Neural progenitor cell (in vitro differentiated cells): ENCODE measurements at regions not wholly inside any gene's neighbourhood (a gene's known extent, or its start where the extent isn't known, plus 50 kb on each side); places are given as distances from the start of the nearest gene placed in this dataset.

Experiments used
- DNase-seq: peaks from one replicate; pipeline ENCODE4 v3.0.0-alpha.2; 2016; ENCODE audit warnings: low spot score
- H2AFZ ChIP-seq: fragments of 200-600 bp; sonication (generic); replicated peaks from 2 replicates; pipeline ENCODE4 v1.6.1; 2016; ENCODE audit warnings: antibody characterized with exemption
- H3F3A ChIP-seq: fragments of 200-600 bp; sonication (generic); 2 replicates; pipeline ENCODE4 v1.6.1; 2016; ENCODE audit warnings: antibody characterized with exemption, low read depth
- H3K27ac ChIP-seq: fragments of 200-600 bp; sonication (generic); 2 replicates; pipeline ENCODE4 v1.5.1; 2016; ENCODE audit warnings: mild to moderate bottlenecking
- H3K27me3 ChIP-seq: fragments of 200-600 bp; sonication (generic); 2 replicates; pipeline ENCODE4 v1.6.1; 2016; ENCODE audit warnings: mild to moderate bottlenecking, moderate library complexity
- H3K36me3 ChIP-seq: fragments of 200-600 bp; sonication (generic); 2 replicates; pipeline ENCODE4 v1.5.1; 2016
- H3K4me1 ChIP-seq: fragments of 200-600 bp; sonication (generic); 2 replicates; pipeline ENCODE4 v1.6.1; 2016; ENCODE audit warnings: mixed run types
- H3K4me2 ChIP-seq: fragments of 200-600 bp; sonication (generic); 2 replicates; pipeline ENCODE4 v1.6.1; 2016
- H3K4me3 ChIP-seq: fragments of 200-600 bp; sonication (generic); 2 replicates; pipeline ENCODE4 v1.5.1; 2016
- H3K79me2 ChIP-seq: fragments of 200-600 bp; sonication (generic); 2 replicates; pipeline ENCODE4 v1.6.1; 2016; ENCODE audit warnings: low read depth
- H3K9ac ChIP-seq: fragments of 200-600 bp; sonication (generic); 2 replicates; pipeline ENCODE4 v1.6.1; 2016
- H3K9me3 ChIP-seq: fragments of 200-600 bp; sonication (generic); 2 replicates; pipeline ENCODE4 v1.5.1; 2016; ENCODE audit warnings: low read depth
- H4K20me1 ChIP-seq: fragments of 200-600 bp; sonication (generic); 2 replicates; pipeline ENCODE4 v1.6.1; 2016; ENCODE audit warnings: low read depth
- H3K27ac Mint-ChIP-seq: 3 replicates; pipeline ENCODE4 v1.8.0; 2021; ENCODE audit warnings: mixed read lengths
- H3K27me3 Mint-ChIP-seq: 2 replicates; pipeline ENCODE4 v1.8.0; 2022; ENCODE audit warnings: low read depth, mild to moderate bottlenecking, inconsistent platforms, moderate library complexity, mixed read lengths; ENCODE audit not compliant: insufficient read depth
- H3K36me3 Mint-ChIP-seq: 3 replicates; pipeline ENCODE4 v1.8.0; 2021; ENCODE audit warnings: mixed read lengths
- H3K4me1 Mint-ChIP-seq: 3 replicates; pipeline ENCODE4 v1.8.0; 2021; ENCODE audit warnings: mixed read lengths
- H3K4me3 Mint-ChIP-seq: 3 replicates; pipeline ENCODE4 v1.8.0; 2021; ENCODE audit warnings: mild to moderate bottlenecking, moderate library complexity, mixed read lengths
- H3K9me3 Mint-ChIP-seq: 3 replicates; pipeline ENCODE4 v1.8.0; 2020; ENCODE audit warnings: mixed read lengths
- EZH2 ChIP-seq: fragments of 200-600 bp; sonication (generic); IDR thresholded peaks from 2 replicates; pipeline ENCODE4 v1.6.1; 2017; ENCODE audit warnings: antibody characterized with exemption, mild to moderate bottlenecking, moderate library complexity
- EZH2phosphoT487 ChIP-seq: fragments of 200-600 bp; sonication (generic); IDR thresholded peaks from 2 replicates; pipeline ENCODE4 v1.6.1; 2017; ENCODE audit warnings: antibody characterized with exemption
- TF ChIP-seq, protein P1 (sequence below): fragments of 200-600 bp; sonication (generic); IDR thresholded peaks from 2 replicates; pipeline ENCODE4 v1.5.1; 2017; ENCODE audit warnings: antibody characterized with exemption, mild to moderate bottlenecking

DNA sequence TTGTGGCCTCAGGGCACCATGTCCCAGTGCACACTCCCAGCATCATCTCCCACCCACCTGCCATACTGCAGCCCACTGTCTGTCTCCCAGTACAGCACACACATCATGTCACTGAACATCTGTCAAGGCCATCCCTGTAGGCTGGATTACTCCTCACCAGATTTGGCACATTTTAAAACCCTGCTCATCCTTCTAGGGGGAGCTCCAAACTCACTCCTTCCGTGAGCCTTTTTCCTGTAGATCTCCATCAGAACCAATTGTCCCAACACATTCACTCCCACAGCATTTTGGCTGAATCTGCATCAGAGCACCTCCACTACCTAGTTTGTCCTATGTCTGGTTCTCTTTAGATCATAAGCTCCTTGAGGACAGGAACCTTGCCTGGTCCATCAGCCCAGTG, 58.6 kb upstream of the GRIK3 start:
- Histone ChIP-seq H3K4me3 (no peak overlapping the region), H3K4me1 (peaks cover 5% of the 10 kb centered on the region), H3K27me3 (peaks cover 6% of the 10 kb centered on the region), H3K36me3 (no peaks in the 10 kb centered on the region), H3F3A (no peaks in the 10 kb centered on the region), H3K4me2 (no peak overlapping the region), H3K27ac (no peak overlapping the region), H3K9me3 (no peaks in the 10 kb centered on the region), H4K20me1 (no peaks in the 10 kb centered on the region), H3K9ac (no peak overlapping the region), H2AFZ (no peak overlapping the region), H3K79me2 (no peaks in the 10 kb centered on the region)
- Mint-ChIP-seq H3K36me3 (no peaks in the 10 kb centered on the region), H3K9me3 (no peaks in the 10 kb centered on the region), H3K27ac (no peak overlapping the region), H3K27me3 (peaks cover 14% of the 10 kb centered on the region), H3K4me1 (peaks cover 14% of the 10 kb centered on the region), H3K4me3 (no peak overlapping the region)
- TF ChIP-seq, protein P1, sequence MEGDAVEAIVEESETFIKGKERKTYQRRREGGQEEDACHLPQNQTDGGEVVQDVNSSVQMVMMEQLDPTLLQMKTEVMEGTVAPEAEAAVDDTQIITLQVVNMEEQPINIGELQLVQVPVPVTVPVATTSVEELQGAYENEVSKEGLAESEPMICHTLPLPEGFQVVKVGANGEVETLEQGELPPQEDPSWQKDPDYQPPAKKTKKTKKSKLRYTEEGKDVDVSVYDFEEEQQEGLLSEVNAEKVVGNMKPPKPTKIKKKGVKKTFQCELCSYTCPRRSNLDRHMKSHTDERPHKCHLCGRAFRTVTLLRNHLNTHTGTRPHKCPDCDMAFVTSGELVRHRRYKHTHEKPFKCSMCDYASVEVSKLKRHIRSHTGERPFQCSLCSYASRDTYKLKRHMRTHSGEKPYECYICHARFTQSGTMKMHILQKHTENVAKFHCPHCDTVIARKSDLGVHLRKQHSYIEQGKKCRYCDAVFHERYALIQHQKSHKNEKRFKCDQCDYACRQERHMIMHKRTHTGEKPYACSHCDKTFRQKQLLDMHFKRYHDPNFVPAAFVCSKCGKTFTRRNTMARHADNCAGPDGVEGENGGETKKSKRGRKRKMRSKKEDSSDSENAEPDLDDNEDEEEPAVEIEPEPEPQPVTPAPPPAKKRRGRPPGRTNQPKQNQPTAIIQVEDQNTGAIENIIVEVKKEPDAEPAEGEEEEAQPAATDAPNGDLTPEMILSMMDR: no peak
- TF ChIP-seq EZH2: no peak
- no peak for TF ChIP-seq EZH2phosphoT487
- DNase-seq: no peak

DNA sequence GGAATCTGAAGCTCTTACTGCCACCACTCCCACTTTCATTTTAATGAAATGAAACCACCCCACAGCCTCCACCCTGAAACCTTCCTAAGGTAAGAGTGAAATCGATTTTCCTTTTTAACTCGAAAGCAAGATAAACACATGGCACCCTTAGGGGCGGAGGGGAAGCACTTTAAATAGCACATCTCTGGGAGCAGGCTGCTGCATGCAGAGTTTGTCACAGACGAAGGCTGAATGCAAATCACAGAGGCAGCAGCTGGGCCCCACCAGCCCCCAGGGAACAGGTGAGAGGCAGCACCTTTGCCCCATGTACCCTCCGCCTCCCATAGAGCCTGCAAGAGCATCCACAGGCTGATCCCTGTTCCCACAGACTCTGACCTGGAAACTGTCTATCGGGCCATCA, 60.0 kb upstream of the GRIK3 start:
- no peaks in the 10 kb centered on the region for H4K20me1 ChIP-seq
- H3K4me3 ChIP-seq: no peak overlapping the region
- H3K9me3 Mint-ChIP-seq: no peaks in the 10 kb centered on the region
- no peaks in the 10 kb centered on the region for H3K36me3 Mint-ChIP-seq
- no peak overlapping the region for H3K27ac ChIP-seq
- no peaks in the 10 kb centered on the region for H3F3A ChIP-seq
- DNase-seq: no peak
- H2AFZ ChIP-seq: no peak overlapping the region
- H3K9ac ChIP-seq: no peak overlapping the region
- peaks cover 11% of the 10 kb centered on the region for H3K4me1 ChIP-seq
- H3K79me2 ChIP-seq: no peaks in the 10 kb centered on the region
- TF ChIP-seq EZH2: no peak
- TF ChIP-seq, protein P1: no peak
- no peak for TF ChIP-seq EZH2phosphoT487
- no peak overlapping the region for H3K4me2 ChIP-seq
- H3K9me3 ChIP-seq: no peaks in the 10 kb centered on the region
- no peaks in the 10 kb centered on the region for H3K36me3 ChIP-seq
- H3K27me3 ChIP-seq: no peaks in the 10 kb centered on the region
- H3K27me3 Mint-ChIP-seq: peaks cover 14% of the 10 kb centered on the region
- H3K4me3 Mint-ChIP-seq: no peak overlapping the region
- peaks cover 25% of the 10 kb centered on the region for H3K4me1 Mint-ChIP-seq
- no peak overlapping the region for H3K27ac Mint-ChIP-seq

DNA sequence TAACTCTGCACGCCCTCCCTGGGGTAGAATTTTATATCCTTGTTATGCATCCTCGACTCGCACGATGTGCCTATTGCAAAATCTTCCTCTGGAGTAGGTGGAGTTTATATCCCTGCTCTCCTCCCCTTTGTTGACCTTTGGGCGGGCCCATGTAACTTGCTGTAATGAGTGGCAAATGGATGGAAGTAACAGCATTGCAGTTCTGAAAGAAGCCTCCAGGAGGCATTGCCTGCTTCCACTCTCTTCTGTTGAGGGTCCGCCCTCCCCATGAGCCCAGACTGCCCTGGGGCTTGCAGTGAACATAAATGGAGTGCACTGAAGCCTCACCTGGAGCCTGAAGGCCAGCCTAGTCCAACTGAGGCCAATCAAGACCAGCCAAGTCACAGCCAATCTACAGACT, 62.2 kb upstream of the GRIK3 start:
- Mint-ChIP-seq H3K27ac (no peak overlapping the region), H3K27me3 (peaks cover 10% of the 10 kb centered on the region), H3K4me3 (no peak overlapping the region), H3K4me1 (peaks cover 25% of the 10 kb centered on the region), H3K9me3 (no peaks in the 10 kb centered on the region), H3K36me3 (no peaks in the 10 kb centered on the region)
- Histone ChIP-seq H3K79me2 (no peaks in the 10 kb centered on the region), H3K9me3 (no peaks in the 10 kb centered on the region), H4K20me1 (no peaks in the 10 kb centered on the region), H3K4me2 (no peak overlapping the region), H3K27me3 (no peaks in the 10 kb centered on the region), H3K4me3 (no peak overlapping the region), H3F3A (no peaks in the 10 kb centered on the region), H3K4me1 (peaks cover 11% of the 10 kb centered on the region), H3K9ac (no peak overlapping the region), H3K27ac (no peak overlapping the region), H3K36me3 (no peaks in the 10 kb centered on the region), H2AFZ (no peak overlapping the region)
- TF ChIP-seq EZH2 (no peak), EZH2phosphoT487 (no peak)
- TF ChIP-seq, protein P1: peak; percentile 49
- DNase-seq: peak; percentile 36
